Activated T-cell treated with anti-CD3 and anti-CD28 coated beads for 4 hours (primary cell): ENCODE measurements at regions not wholly inside any gene's neighbourhood (a gene's known extent, or its start where the extent isn't known, plus 50 kb on each side); places are given as distances from the start of the nearest gene placed in this dataset.

Experiments used
- DNase-seq: peaks from one replicate; pipeline ENCODE4 v3.0.0-alpha.2; 2020

DNA sequence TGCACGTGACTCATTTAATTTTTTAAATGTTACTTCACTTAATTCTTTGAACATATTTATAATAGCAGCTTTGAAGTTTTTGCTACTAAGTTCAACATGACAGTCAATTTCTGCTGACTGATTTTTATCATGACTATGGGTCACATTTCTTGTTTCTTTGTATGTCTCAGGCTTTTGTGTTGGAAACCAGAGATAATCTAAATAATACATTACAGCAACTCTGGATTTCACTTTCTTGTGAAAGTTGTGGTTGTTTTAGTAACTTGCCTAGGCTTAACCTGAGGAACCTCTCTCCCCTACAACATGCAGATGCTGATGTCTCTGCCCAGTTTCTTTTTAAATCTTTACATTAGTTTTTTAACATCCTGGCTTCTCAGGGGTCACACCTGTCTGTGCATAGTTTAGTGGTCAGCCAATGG lies 180.8 kb downstream of the CCDC71L start:
- DNase-seq, result no peak

- DNase-seq, result no peak
These were observed 184.2 kb downstream of the CCDC71L start for GRCh38 chr7:106476751-106477150.

- no peak for DNase-seq
These were observed 188.0 kb upstream of the NAMPT start for GRCh38 chr7:106472741-106473140.

- no peak for DNase-seq
These were observed 187.1 kb upstream of the NAMPT start for GRCh38 chr7:106471686-106472440.

DNA sequence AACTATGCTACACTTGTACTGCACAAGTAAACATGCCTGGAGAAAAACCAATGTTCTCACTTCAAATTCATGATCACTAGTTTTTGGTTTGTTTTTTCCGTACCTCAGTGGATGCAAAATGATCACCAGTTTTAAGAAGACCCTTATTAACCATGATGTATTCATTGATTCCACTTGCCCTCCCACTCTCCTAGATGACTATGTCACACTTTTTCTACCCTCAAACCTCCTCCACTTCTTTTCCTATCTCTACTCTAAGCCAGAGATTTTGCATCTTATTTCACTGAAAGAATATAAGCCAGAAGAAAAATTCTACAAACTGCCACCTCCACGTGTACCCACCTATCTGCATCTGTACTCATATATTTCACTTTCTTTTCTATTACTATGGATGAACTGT lies 186.2 kb upstream of the NAMPT start:
- no peak for DNase-seq

DNA sequence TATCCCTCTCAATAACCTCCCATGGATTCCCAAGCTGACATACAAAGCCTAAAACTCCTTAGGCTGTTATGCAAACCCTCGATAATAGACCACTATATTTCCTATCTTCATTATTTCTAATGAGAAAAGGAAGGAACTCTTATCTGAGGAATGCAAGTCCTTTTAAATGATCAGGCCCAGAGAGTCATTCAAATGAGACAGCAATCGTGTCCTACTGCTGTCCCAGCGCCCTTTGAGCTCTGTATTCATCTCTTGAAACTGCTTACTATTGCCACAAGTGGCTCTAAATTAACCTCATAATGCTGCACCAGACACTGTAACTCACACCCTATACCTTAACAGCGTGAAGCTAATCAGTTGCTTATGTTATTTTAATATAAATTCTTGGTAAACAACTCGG lies 182.1 kb upstream of the NAMPT start:
- DNase-seq, result no peak

- DNase-seq, result no peak
These were observed 181.1 kb upstream of the NAMPT start for GRCh38 chr7:106465704-106466468.

GRCh38 chr7:106464651-106465050 lies 179.9 kb upstream of the NAMPT start:
- DNase-seq, result no peak

DNA sequence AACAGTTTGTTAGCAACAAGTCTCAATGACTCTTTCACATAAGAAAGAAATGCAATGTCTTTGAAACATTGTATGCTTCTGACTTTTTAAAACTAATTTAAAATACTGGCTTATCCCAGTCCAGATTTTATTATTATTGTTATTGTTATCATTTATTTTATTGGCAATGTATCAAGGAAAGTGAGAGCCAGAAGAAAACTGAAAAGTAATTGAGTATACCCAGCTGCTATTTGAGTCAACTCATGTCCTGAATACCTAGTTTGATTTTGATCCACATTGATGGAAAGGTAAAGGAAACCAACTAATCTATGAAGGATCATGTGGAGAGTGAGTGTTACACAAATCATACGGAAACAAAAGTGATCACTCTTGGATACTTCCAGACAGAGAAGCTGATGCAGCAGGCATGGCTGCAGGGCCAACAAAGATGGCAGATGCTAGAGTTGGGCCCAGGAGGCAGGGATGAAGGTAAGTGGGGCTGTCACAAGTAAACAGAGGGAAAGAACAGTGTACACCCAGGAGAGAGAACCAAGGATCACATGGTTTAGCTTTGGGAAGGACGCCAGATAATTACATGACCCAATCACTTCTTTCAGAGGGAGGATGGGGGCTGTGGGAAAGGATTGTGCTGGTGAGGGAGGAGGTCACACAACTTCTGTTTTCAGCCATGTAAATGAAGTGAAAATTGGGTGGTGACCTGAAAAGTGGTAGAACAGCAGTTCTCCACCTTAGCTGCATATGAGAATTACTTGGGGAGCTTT lies 179.2 kb upstream of the NAMPT start:
- DNase-seq, result no peak

- DNase-seq, result no peak
These were observed 178.2 kb upstream of the NAMPT start for GRCh38 chr7:106462914-106463482.

DNA sequence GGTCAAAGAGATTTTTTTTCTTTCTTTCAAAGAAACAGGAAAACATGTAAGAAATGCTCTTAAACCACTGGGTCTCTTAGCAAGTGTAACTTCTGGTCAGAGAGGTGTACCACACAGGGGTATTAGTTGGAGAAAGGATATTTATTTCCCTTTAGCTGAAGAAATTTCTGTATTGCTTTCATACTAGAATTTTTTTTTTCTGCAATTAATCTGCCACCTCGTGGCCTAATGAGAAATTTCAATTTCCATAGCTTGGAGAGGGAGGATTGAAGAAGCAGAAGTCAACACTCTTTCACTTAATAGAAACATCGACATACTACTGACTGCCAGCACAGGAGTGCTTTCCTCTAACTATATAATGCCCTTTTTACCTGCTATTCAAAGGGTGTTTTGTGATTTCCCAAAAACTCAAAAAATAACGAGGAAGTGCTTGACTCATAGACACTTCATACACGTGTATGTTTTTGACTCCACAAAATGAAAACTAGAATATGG lies 177.6 kb upstream of the NAMPT start:
- no peak for DNase-seq

DNA sequence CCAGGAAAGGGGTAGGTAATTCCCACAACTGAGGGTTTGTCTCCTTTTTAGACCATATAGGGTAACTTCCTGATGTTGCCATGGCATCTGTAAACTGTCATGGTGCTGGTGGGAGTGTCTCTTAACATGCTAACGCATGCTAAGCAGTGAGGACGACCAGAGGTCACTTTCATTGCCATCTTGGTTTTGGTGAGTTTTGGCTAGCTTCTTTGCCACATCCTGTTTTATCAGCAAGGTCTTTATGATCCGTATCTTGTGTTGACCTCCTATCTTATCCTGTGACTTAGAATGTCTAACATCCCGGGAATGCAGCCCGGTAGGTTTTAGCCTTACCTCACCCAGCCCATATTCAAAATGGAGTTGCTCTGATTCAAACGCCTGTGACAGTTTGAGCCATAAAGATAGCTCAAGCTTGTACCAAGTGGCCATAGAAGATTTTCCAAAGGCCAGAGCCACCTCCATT lies 176.0 kb upstream of the NAMPT start:
- DNase-seq, result no peak

DNA sequence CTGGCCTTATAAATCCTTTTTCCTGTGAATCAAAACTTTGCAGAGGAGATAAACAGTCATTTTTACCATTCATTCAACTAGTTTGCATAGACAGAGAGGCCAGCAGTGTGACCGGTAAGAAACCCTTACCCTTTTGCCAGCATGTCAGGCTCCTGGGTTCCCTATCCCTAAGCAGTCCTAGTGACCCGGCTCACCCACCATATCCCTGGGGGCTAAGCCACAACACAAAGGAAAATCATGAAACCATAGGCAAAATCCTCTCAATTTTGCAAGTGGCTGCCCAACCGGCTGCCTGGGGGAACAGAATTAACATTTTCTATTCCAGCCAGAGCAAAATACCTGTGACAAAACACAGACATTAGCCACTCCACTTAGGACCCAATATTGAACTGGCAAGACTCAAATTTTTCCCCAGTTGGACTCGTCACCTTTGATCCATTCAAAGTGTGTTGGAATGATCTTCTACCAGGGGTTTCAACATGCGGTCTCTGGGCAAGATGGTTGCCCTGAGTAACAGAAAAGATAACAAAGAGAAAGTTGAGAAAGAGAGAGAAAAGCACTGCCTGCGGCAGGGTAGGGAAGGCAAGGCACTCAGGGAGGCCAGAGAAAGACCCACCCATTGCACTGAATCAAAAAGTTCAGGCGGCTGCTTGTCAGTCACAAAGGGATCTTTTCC lies 174.8 kb upstream of the NAMPT start:
- no peak for DNase-seq

GRCh38 chr7:106457678-106458077 lies 172.9 kb upstream of the NAMPT start:
- no peak for DNase-seq

DNA sequence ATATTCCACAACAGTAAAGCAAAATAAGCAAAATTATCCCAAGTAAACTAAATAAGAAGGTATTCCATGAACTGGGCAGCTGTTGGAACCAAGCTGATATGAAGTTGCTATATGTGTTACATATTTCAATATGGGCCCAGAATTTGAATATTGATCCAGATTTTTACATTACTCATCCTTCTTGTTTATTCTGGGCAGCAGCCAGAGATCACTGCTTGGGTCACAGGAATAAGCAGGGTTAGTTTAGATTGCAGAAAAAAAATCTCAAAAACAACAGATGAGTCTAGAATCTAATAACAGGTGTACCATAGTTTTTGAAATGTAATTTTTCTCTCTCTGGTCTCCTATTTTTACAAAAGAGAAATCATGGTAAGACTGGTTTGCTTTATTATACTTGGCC lies 171.5 kb upstream of the NAMPT start:
- DNase-seq, result no peak

GRCh38 chr7:106452031-106452851 lies 167.5 kb upstream of the NAMPT start:
- DNase-seq, result no peak

GRCh38 chr7:106451171-106451570 lies 166.4 kb upstream of the NAMPT start:
- no peak for DNase-seq

GRCh38 chr7:106450716-106451115 lies 165.9 kb upstream of the NAMPT start:
- DNase-seq, result no peak

DNA sequence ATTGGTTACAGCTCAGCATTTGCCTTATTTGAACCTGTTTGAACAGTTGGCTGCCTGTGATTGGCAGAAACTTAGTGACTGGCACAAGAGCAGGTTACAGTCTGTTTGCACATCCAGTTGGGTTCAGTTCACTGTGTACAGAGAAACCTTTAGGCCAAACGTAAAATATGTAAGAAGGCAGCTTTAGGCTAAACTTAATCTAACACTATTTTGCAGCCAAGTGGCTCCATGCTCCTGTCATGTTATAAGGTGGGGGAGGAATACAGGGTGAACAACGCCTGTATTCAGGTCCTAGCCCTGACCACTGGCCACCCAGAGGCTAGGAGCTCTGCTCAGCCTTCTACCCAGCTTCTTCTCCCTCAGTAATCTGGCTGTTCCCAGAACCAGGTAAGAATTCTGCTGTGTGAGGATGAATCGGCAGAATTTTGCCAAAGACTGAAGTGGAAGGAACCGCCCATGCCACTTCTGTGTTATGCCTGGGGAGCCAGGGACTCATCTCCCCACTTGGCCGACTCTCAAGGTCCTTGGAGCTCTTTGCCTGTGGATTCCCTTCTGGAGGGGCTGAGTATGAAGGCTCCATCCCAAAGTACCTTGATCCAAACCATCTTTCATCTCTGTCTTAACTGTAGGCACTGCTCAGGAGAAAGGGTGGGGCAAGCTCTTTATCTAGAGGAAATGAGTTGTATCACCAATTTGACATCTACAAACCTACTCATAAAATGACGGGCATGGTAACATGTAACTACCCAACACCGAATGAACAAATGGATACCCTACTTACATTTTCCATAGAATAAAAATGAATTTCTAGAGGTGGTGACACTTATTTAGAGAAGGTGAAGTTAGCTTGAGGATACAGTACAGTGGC lies 164.4 kb upstream of the NAMPT start:
- DNase-seq, result no peak

GRCh38 chr7:106448346-106448991 lies 163.7 kb upstream of the NAMPT start:
- DNase-seq, result no peak
